ENCODE measurements at regions not wholly inside any gene's neighbourhood (a gene's known extent, or its start where the extent isn't known, plus 50 kb on each side); places are given as distances from the start of the nearest gene placed in this dataset.
"Not testable (repeated sequence)": the region's sequence is repeated elsewhere in the genome, so short reads cannot be mapped to it uniquely, and the experiment has no call there.

GRCh38 chr2:125224830-125225229 is 1199.7 kb downstream of the CNTNAP5 start:
- no peak for DNase-seq

- DNase-seq, result no peak
Observed at GRCh38 chr2:125227843-125228392, 1202.8 kb downstream of the CNTNAP5 start.

GRCh38 chr2:125240870-125241269 is 1215.8 kb downstream of the CNTNAP5 start:
- DNase-seq, result no peak

- DNase-seq, result no peak
Observed at GRCh38 chr2:125243074-125243473, 1218.0 kb downstream of the CNTNAP5 start.

- no peak for DNase-seq
Observed at GRCh38 chr2:125254010-125254409, 1228.9 kb downstream of the CNTNAP5 start.

- no peak for DNase-seq
Observed at GRCh38 chr2:125259451-125259850, 1234.4 kb downstream of the CNTNAP5 start.

GRCh38 chr2:125260366-125260930 is 1235.4 kb downstream of the CNTNAP5 start:
- not testable (repeated sequence) for DNase-seq

- DNase-seq, result no peak
Observed at GRCh38 chr2:125264453-125264852, 1239.4 kb downstream of the CNTNAP5 start.

- no peak for DNase-seq
Observed at GRCh38 chr2:125267683-125268082, 1242.6 kb downstream of the CNTNAP5 start.

- no peak for DNase-seq
Observed at GRCh38 chr2:125272651-125273050, 1247.6 kb downstream of the CNTNAP5 start.

- no peak for DNase-seq
Observed at GRCh38 chr2:125274718-125275117, 1249.6 kb downstream of the CNTNAP5 start.

GRCh38 chr2:125280265-125280664 is 1255.2 kb downstream of the CNTNAP5 start:
- no peak for DNase-seq

GRCh38 chr2:125281242-125281641 is 1256.2 kb downstream of the CNTNAP5 start:
- no peak for DNase-seq

- no peak for DNase-seq
Observed at GRCh38 chr2:125296742-125297141, 1271.7 kb downstream of the CNTNAP5 start.

GRCh38 chr2:125310657-125311364 is 1285.7 kb downstream of the CNTNAP5 start:
- no peak for DNase-seq

- no peak for DNase-seq
Observed at GRCh38 chr2:125312342-125312741, 1287.3 kb downstream of the CNTNAP5 start.

GRCh38 chr2:125313806-125314205 is 1288.7 kb downstream of the CNTNAP5 start:
- DNase-seq, result no peak

GRCh38 chr2:125318740-125319139 is 1293.7 kb downstream of the CNTNAP5 start:
- DNase-seq, result no peak

- no peak for DNase-seq
Observed at GRCh38 chr2:125324273-125324672, 1299.2 kb downstream of the CNTNAP5 start.

- no peak for DNase-seq
Observed at GRCh38 chr2:125330133-125330532, 1305.0 kb downstream of the CNTNAP5 start.

- no peak for DNase-seq
Observed at GRCh38 chr2:125341353-125341752, 1314.6 kb upstream of the GYPC start.

GRCh38 chr2:125353542-125353941 is 1302.4 kb upstream of the GYPC start:
- not testable (repeated sequence) for DNase-seq

- DNase-seq, result no peak
Observed at GRCh38 chr2:125364192-125364983, 1291.6 kb upstream of the GYPC start.

GRCh38 chr2:125364984-125365265 is 1291.0 kb upstream of the GYPC start:
- DNase-seq, result no peak

Measured in GOT3 (cell line).